Right atrium auricular region (tissue), 2 donors: ENCODE measurements at regions not wholly inside any gene's neighbourhood (a gene's known extent, or its start where the extent isn't known, plus 50 kb on each side); places are given as distances from the start of the nearest gene placed in this dataset.

ENCODE experiments used
- DNase-seq: peaks from one replicate; pipeline ENCODE4 v3.0.0-alpha.2; 2019; ENCODE audit warnings: low spot score
- H3K27ac ChIP-seq, 2 donors: fragments of 200-600 bp; sonication (generic); 1 replicate in 1 of 2; 2 replicates in 1 of 2; pipeline ENCODE4 v1.5.1; 2016 to 2019
- H3K27me3 ChIP-seq, 2 donors: fragments of 200-600 bp; sonication (generic); one replicate each; pipeline versions ENCODE4 v1.5.1 to v1.6.0; 2017 to 2019
- H3K36me3 ChIP-seq: fragments of 200-600 bp; sonication (generic); one replicate; pipeline ENCODE4 v1.5.1; 2016
- H3K4me1 ChIP-seq, 2 donors: fragments of 200-600 bp; sonication (generic); one replicate each; pipeline versions ENCODE4 v1.5.1 to v1.6.0; 2017 to 2019
- H3K4me3 ChIP-seq, 2 donors: fragments of 200-600 bp; sonication (generic); 1 replicate in 1 of 2; 2 replicates in 1 of 2; pipeline ENCODE4 v1.5.1; 2017 to 2019; ENCODE audit warnings: mild to moderate bottlenecking in 1 of 2, moderate library complexity in 1 of 2
- H3K9me3 ChIP-seq, 2 donors: fragments of 200-600 bp; sonication (generic); one replicate each; pipeline ENCODE4 v1.5.1; 2019
- CTCF ChIP-seq, 2 donors: fragments of 200-600 bp; sonication (generic); IDR thresholded peaks; one replicate each; pipeline ENCODE4 v1.5.1; 2019; ENCODE audit warnings: antibody characterized with exemption in 2 of 2

GRCh38 chr6:168941036-168941435 lies 312.6 kb downstream of the THBS2 start:
- Histone ChIP-seq H3K36me3 (no peaks in the 10 kb centered on the region), H3K9me3 (no peaks in the 10 kb centered on the region), H3K27ac (no peak overlapping the region), H3K27me3 (no peaks in the 10 kb centered on the region), H3K4me3 (no peak overlapping the region), H3K4me1 (peaks cover 0 to 12% of the 10 kb centered on the region in 2 donors)
- DNase-seq, result no peak
- TF ChIP-seq CTCF (IDR thresholded peaks at IDR 0.05), result no peak

- Histone ChIP-seq H3K27me3 (no peaks in the 10 kb centered on the region), H3K27ac (no peak overlapping the region), H3K9me3 (no peaks in the 10 kb centered on the region), H3K36me3 (no peaks in the 10 kb centered on the region), H3K4me3 (no peak overlapping the region), H3K4me1 (peaks cover 0 to 12% of the 10 kb centered on the region in 2 donors)
- no peak for DNase-seq
- no peak for TF ChIP-seq CTCF (IDR thresholded peaks at IDR 0.05)
Measured at GRCh38 chr6:168939796-168940195, 313.9 kb downstream of the THBS2 start.

GRCh38 chr6:168939041-168939440 lies 314.6 kb downstream of the THBS2 start:
- peaks cover 0 to 12% of the 10 kb centered on the region in 2 donors for H3K4me1 ChIP-seq
- no peaks in the 10 kb centered on the region for H3K27me3 ChIP-seq
- H3K4me3 ChIP-seq, result no peak overlapping the region
- no peaks in the 10 kb centered on the region for H3K9me3 ChIP-seq
- no peak overlapping the region for H3K27ac ChIP-seq
- DNase-seq, result no peak
- no peaks in the 10 kb centered on the region for H3K36me3 ChIP-seq
- no peak for TF ChIP-seq CTCF (IDR thresholded peaks at IDR 0.05)

- no peak for TF ChIP-seq CTCF (IDR thresholded peaks at IDR 0.05)
- Histone ChIP-seq H3K4me1 (peaks cover 0 to 12% of the 10 kb centered on the region in 2 donors), H3K27me3 (no peaks in the 10 kb centered on the region), H3K36me3 (no peaks in the 10 kb centered on the region), H3K4me3 (no peak overlapping the region), H3K27ac (no peak overlapping the region), H3K9me3 (no peaks in the 10 kb centered on the region)
- DNase-seq, result no peak
Measured at GRCh38 chr6:168938546-168938945, 315.1 kb downstream of the THBS2 start.

- H3K36me3 ChIP-seq, result no peaks in the 10 kb centered on the region
- no peak for TF ChIP-seq CTCF (IDR thresholded peaks at IDR 0.05)
- no peak overlapping the region for H3K4me3 ChIP-seq
- peaks cover 0 to 6% of the 10 kb centered on the region in 2 donors for H3K4me1 ChIP-seq
- no peaks in the 10 kb centered on the region for H3K27me3 ChIP-seq
- no peak overlapping the region for H3K27ac ChIP-seq
- H3K9me3 ChIP-seq, result no peaks in the 10 kb centered on the region
- no peak for DNase-seq
Measured at GRCh38 chr6:168937054-168937453, 316.6 kb downstream of the THBS2 start.

- Histone ChIP-seq H3K9me3 (no peaks in the 10 kb centered on the region), H3K4me1 (no peaks in the 10 kb centered on the region), H3K27ac (no peak overlapping the region), H3K36me3 (no peaks in the 10 kb centered on the region), H3K27me3 (no peaks in the 10 kb centered on the region), H3K4me3 (no peak overlapping the region)
- no peak for TF ChIP-seq CTCF (IDR thresholded peaks at IDR 0.05)
- no peak for DNase-seq
Measured at GRCh38 chr6:168935628-168936010, 318.0 kb downstream of the THBS2 start.
